Body of pancreas (tissue), 4 donors: ENCODE measurements at regions not wholly inside any gene's neighbourhood (a gene's known extent, or its start where the extent isn't known, plus 50 kb on each side); places are given as distances from the start of the nearest gene placed in this dataset.

Experiments
- CTCF ChIP-seq, 7 experiments: fragments of 450-650 bp in 4 of 7; fragments of 200-600 bp in 3 of 7; sonication (generic) in 3 of 7; IDR thresholded peaks; one replicate each; pipeline ENCODE4 v1.5.1; 2016 to 2019; ENCODE audit warnings: antibody characterized with exemption in 7 of 7
- POLR2A ChIP-seq, 3 donors: fragments of 450-650 bp; IDR thresholded peaks; one replicate each; pipeline ENCODE4 v1.6.1; 2016; ENCODE audit warnings: antibody characterized with exemption in 3 of 3, mild to moderate bottlenecking in 2 of 3

GRCh38 chr5:160966921-160967320 lies 114.9 kb upstream of the ATP10B start:
- TF ChIP-seq CTCF (IDR thresholded peaks at IDR 0.05) (no peak), POLR2A (IDR thresholded peaks at IDR 0.05) (no peak)
